ENCODE measurements at regions not wholly inside any gene's neighbourhood (a gene's known extent, or its start where the extent isn't known, plus 50 kb on each side); places are given as distances from the start of the nearest gene placed in this dataset.

GRCh38 chr18:60894254-60894945 is 438.8 kb upstream of the CDH20 start:
- no peak for TF ChIP-seq POLR2AphosphoS5 (IDR thresholded peaks at IDR 0.05; ENCODE audit: control insufficient read depth, insufficient read depth, low read depth, low read length)
- TF ChIP-seq TBL1XR1 (IDR thresholded peaks at IDR 0.05; ENCODE audit: low read length in 2 of 2) = no peak
- TF ChIP-seq POLR2A (conservative IDR thresholded peaks at IDR 0.05) = no peak
